Ureter (tissue), 1 donor: ENCODE measurements at regions not wholly inside any gene's neighbourhood (a gene's known extent, or its start where the extent isn't known, plus 50 kb on each side); places are given as distances from the start of the nearest gene placed in this dataset.

Experiments
- DNase-seq: peaks from one replicate; pipeline ENCODE4 v3.0.0-alpha.2; 2020; ENCODE audit warnings: low spot score
- donor health status: DM: yes; HTN: yes; CAD: no.

DNA sequence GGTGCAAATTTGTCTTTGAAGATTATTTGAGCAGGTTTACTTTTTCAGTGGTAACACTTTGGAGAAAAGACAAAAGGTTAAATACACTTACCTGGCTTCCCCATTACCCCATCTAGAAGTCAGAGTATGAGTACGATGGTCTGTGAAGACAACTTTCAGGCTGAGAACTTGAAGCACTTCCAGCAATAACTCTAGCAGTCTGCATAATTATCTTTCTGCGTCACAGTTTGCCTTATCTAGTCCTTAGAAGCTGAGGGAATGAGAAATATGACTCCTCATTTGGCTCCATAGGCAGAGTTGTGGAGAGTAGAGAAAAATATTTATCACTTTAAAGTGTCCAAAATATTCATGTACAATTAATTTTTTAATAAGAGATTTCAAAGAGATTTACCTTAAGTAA, 323.4 kb upstream of the CAMK1G start:
- DNase-seq, result no peak

DNA sequence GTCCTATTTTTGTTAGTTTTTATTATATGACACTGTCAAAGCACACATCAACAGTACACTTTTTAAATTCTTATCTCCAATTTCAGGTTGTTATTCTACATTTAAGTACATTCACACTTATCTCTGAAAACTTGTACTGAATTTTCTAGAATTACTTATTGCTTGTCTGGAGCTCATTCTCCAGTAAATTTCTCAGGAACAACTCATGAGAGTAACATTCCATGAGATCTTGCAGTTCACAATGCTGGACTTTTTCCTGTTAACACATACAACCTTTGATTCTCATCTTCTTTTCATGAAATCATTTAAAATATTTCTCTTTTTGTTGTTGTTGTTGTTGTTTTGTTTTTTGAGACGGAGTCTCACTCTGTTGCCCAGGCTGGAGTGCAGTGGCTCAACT, 320.9 kb upstream of the CAMK1G start:
- no peak for DNase-seq

DNA sequence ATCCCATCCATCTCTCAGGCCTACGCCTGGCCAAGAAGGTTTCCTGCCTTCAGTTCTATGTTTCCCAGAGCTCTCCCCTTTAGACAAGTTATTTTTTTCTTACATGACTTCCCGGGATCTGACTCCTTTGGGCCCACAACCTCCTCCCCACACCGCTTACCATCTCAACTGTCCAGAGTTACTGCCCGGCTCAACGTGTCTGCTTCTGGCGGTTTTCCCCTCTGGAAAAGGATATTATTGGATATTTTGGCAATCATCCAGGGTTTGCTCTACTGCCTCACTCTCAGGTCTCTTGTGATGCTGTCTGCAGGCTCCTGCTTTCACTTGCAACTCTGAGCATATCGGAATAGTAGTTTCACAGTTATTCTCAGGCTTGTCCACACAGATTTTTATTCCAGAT, 318.2 kb upstream of the CAMK1G start:
- no peak for DNase-seq

DNA sequence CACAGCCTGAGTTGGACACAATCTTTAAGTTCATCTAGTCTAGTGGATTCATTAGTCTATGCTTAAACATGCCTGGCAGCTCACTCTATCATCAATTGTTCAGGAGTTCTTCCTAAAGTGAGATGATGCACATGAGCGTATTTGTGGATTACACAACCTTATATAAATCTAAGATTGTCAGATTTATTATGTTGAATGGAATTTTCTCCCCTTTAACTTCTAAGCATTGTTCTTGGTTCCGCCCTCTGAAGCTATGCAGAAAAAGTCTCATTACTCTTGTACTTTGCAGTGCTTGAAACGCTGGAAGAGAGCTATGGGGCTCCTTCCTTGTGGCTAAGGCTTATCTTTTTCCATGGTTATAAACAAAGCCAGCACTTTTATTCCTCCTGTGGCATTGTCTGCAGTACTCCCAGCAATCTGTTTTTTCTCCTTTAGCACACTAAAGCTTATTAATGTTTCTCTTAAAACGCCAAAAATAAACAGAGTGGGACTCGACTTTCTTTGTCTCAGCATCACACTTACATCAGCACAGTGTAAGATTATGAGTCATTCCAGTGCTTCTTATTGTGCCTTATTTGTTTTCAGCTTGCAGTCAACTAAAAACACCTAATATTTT, 316.8 kb upstream of the CAMK1G start:
- no peak for DNase-seq

DNA sequence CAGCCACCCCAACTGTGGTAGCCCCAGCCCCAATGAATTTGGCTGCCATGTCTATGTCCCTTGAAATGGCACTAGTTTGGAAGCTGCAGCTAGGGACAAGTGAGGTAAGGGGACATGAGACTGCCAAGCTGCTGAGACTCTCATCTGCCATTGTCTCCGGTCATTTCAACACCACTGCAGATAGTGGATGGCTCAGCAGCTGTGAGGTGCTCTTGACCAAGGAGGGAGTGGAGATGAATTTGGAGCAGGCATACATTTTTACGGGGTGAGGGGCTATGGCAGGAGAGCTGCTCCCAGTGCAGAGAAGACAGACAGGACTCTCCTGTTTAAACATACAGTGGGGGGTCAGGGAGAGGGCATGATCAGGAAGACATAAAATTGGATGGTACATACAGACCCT, 315.5 kb upstream of the CAMK1G start:
- DNase-seq, result no peak

DNA sequence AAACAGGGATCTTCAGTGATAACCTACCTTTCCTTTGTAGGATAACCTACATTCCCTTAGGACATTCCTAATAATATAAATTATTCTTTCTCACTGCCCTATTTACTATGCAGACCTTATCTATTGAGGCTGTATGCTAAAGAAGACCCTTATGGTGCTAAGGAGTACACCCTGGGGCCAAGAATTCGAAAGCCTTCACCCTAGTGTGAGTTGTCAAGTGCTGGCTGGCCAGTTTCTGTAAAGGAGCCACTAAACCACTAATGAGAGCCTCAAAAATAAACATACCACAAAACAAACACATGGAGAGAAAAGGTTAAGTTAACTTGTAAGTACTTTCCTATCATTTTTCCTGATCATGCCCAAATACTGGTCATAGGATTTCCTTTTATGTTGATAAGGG, 315.0 kb upstream of the CAMK1G start:
- no peak for DNase-seq

DNA sequence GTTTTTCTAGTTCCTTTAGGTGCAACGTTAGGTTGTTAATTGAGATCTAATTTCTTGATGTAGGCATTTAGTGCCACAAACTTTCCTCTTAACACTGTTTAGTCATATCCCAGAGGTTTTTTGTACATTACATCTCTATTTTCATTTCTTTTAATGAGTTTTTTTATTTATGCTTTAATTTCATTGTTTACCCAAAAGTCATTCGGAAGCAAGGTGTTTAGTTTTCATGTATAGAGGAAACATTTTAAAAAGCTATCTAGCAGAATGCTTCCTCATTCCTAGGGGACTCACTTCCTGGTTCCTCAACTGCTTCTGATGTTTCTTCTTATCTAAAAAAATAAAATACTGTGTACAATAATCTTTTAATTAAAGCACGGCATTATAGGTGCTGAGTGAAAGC, 307.2 kb upstream of the CAMK1G start:
- DNase-seq, result no peak

DNA sequence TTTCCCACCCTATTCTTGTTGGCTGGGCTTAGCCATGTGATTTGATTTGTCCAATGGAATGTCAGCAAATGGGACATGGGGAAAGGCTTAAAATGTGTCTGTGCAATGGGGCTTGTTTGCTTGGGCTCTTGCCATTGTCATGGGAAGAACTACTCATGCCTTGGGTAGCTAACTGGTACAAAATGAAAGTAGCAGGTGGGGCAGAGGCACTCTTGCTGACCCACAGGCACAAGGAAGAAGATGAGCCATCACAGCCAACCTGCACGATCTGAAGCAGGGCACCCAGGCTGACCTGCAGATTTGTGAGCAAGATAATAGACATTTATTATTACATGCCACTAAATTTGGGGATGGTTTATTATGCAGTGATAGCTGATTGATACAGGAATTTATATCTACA, 305.9 kb upstream of the CAMK1G start:
- DNase-seq, result no peak

DNA sequence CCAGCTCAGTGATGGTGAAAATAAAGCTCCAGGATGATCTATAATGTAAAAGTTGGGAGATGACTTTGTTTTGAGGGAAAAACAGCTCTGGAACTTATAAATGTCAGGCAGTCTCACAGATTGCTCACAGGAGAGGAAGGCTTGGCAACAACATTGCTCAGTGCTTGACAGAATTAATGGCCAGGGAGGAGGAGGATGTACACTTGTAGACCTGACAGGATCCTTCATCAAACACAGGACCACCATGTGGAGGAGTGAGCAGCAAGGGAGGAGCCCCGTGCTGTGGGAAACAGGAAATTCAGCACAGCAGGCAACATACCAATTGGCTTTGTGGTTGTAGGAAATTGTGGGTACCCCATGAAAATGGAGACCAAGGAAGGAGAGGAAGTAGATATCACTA, 291.8 kb upstream of the CAMK1G start:
- DNase-seq, result no peak

DNA sequence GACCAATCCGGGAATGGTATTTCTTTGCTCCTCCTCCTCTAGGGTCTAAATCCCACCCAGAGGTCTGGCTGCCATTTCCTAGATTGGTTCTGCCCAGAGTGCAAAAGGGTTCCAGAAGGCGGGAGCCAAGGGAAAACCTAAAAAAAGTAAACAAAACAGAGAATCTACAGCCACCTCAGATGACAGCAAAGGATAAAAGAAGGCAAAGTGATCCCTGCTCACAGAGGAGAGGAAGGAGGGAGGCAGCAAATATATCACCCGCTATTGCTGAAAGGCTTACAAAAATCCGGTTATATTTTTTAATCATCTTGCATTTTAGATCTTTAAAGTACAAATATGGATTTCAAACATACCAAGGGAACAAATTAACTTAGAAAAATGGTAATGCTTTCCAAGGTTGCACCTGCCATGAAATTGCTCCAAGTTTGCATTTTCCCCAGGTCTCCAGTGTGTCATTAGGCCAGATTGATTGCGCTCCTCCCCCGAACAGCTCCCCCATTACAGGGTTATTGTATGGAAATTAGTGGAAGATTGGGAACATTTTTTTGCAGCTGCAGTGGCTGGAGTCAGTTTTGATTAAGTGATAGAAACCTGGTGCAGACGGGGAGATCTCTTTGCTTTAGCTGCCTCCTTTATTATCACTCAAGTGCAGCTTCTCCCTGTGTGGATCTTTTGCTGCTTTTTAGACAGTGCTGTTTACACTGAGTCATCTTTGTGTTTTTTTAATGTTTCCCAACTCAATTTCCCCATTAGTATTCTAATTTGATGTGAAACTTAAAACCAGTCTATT, 280.5 kb upstream of the CAMK1G start:
- DNase-seq, result no peak

DNA sequence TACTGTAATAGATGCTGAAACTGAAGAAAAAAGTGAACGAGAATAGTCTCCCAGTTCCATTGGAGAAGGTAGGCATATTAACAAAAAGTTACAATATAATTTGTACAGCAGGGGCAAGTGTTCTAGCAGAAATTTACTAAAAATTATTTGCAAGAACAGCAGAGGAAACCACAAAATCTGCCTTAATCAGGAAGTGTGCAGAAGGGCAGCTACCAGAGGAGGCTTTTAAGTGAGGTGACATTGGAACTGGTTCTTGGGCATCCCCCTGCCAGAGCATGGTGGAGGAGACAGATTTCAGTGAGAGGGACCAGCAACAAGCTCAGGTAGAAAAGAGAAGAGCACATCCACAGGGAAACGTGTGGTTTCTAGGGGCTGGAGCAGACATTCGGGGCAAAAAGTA, 279.3 kb upstream of the CAMK1G start:
- DNase-seq, result no peak

DNA sequence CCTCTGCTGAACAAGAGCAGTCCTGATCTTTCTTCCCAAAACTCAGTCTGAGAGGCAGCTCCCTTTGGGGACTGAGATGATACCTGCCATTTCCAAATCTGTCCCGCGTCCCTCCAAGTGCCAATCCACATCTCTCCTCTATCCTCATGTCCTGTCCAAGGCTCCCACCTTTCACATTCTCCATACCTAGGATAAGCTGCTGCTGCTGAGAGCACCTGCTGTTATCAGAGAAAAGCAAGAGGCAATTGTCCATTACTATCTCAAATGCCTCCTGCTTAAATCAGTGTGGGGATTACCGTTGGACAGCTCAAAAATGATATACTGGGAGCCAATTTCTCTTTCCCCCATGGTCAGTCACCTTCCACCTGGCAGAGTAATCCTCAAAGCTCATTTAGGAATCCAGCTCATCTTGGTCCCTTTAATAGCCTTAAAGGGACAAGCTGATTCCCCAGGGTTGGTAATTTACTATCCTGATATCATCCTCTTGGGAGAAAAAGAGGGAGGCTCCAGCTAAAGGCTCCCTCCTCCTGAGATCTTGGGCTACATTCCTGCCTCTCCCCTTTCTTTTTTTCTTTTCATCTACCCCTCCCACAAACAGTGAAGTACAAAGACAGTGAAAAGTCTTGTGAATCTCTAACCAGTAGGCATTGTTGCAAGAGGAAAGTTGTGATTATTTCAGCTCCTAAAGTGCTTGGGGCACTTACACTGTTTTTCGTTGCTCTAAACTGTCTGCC, 278.1 kb upstream of the CAMK1G start:
- no peak for DNase-seq

DNA sequence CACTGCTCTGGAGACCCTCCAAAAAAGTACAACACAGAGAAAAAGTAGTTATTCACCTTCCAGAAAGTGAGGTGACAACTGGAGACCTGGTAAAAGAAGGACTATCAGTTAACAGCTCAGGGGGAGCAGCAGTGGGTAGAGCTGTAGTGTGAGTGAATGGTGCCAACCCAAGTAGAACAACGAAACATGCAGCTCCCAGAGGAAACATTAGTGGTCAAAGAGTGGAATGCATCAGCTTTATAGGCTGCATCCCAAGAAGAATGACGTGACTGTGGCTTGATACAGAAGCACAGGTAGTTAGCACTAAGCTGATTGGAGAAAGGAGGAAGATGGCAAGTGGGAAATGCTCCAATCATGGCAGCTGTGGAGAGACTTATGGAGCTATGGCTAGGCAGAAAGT, 275.7 kb upstream of the CAMK1G start:
- DNase-seq, result no peak

DNA sequence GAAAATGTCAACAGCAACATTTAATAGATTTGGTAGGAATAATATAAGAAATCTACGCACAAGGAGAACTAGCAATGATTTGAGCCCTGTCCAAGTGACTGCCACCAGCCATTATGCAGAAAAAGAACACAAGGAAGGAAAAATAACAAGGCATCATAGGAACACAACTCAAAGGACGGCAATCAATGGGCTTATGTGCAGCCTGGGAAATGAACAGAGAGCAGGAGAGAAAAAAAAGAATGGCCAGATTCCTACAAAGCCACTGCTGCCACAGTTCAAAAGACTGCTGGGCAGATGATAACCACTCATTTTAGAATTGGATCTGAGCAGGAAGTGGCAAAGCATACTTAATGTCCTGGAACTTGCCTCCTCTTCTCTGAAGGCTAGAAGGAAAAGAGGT, 274.3 kb upstream of the CAMK1G start:
- DNase-seq, result no peak

DNA sequence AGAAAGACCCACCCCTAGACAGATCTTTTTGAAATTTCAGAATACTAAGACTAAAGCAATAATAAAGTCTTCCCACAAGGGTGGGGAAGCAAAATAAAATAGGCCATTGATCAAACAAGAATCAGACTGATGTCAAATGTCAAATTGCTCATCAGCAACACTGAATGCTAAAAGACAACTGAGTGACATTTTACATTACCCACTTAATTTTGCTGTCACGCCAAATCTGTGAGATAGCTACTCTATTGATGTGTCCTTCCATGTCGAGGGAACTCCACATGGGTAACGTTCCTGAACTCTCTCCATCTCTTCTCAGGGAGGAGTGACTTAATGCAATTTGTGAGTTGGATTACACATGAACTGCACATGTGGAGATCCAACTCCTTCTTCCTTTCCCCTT, 271.7 kb upstream of the CAMK1G start:
- no peak for DNase-seq

DNA sequence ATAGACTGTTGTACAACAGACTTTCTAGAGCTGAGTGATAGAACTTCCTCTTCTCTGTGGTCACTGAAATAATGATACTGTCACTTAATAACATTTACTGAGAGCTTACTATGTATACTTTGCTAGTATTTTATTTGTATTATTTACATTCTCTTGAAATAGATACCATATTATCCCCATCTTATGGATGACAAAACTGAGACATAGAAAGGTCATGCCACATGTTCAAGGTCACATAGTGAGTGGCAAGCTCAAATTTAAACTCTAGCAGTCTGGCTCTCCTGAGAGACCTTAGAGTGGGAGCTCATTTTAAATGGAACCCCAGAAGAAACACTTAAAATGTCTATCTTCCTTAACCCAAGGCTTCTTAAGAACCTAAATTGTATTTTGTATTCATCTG, 266.6 kb upstream of the CAMK1G start:
- DNase-seq, result no peak

DNA sequence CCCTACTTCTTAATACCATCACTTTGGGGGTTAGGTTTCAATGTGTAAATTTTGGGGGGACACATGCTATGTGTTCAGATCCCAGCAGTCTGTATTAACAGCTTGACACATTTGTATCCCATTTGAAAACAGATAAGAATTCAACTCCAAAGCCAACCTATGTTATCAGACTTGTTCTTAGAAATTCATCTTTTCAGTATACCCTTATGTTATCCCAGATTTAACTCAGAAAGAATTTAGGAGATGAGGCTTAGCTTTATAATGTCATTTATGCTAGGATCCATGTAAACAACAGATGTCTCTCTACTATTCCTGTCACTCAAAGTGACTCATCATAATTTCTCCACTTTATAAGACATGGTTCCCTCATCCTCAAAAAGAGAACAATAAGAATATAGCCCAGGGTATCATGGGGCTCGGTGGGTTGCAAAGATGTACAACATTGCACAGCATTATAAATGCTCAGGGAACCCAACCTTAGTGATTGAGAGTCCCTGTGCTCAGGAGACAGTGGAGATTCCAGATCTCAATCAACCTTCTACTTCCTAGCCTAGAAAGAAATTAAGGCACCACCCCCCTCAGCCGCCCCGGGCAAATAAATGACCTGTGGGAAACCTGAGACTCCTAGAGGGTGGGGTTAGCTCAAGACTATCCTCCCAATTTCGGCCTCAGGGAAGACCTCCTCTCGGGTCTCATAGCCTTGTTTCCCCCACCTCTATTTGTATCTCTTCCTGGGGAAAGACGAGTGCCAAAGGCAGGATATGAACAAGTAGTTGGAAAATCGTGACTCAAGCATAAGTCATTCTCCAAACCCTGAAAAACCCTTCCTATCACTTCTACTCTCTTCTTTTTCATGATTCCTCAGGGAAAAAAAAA, 265.1 kb upstream of the CAMK1G start:
- DNase-seq, result no peak

DNA sequence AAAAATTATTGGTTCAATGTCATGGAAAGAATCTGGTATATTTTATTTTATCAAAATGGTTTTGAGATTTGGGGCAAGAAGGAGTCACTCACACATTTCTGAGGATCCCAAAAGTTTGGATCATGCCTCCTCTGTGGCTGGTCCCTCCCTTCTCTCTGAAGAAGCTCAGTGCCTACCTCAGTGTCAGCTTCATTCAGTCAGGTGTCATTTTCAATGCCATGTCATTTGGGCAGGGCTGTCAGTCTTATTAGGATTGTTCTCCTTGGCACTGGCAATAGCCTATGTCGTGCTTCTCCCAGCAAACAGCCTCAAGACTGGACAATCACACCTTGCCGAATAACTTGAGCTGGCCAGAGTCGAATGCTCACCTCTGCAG, 264.5 kb upstream of the CAMK1G start:
- DNase-seq, result no peak

DNA sequence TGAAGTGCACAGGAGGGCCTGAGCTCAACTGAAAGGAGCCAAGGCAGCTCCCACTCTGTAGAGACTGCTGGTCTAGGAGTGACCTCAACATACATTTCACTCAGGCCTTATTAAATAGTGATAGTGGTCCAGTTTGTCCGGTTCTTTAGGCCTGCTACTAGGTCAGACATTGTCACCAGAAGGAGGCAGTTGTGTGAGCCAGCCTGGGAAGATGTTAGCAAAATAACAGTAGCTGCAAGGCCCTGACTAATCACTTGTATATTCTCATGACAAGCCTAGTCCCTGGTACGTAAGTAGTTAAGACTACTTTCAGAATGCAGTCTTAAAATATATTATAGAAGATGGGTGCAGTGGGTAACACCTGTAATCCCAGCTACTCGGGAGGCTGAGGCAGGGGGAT, 264.0 kb upstream of the CAMK1G start:
- DNase-seq, result no peak

DNA sequence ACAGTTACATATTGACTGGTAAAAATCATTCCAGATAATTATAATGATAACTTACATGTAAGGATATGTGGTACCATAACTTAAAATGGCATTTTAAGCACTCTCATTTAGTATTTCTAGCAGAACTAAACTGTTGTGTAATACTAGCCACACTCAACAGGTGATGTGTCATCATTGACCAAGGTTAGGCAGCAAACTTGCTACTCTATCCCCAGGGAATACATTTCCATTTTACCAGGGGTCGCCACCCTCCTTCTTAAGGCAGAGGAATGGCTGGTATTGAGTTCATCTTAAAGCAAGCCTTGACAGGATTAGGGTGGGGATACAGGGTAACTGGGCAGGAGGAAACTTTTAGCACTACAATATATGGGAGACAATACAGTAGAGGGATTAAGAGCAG, 259.8 kb upstream of the CAMK1G start:
- DNase-seq, result no peak

DNA sequence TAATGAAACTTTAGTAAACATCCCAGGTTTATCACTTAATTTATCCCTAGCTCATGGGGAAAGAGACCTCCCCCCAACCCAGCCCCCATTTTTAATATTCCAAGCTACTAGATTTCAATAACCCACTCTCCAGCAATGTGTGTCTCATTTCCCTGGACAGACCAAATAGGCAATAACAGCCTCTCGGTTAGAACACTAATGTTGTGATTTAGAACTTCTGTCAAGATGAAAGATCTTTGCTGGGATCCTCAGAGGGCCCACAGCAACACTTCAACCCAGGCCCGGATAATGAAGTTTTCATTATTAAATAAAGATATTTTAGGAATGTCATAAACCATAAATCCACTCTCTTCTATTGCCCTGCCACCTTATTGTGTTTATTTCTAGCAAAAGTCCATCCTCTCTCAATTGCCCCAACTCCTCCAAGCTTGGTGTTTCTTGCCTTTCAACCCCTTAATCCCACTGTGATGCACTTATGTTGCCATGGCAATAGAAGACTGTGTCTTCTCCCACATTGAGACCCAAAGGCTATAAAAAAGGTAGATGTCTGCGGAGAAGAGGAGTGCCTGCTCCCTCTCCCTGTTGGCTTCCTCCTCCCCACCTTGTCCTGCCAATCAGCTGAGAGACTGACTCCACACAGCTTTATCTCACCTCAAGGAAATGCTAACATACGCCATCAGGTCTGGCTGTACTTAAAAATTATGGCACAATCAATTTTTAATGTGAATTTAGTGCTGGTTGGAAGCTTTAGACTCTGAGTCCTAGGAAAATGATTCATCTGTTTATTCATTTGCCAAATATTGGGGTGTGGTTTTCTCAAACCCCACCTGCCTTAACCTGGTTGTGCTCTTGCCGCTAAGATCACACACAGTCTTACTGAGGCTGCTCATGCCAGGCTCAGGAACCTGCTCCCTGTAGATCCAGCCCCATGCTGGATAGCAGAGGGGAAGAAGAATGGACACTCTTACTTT, 258.3 kb upstream of the CAMK1G start:
- no peak for DNase-seq
